HCT116 (cell line): ENCODE measurements at regions not wholly inside any gene's neighbourhood (a gene's known extent, or its start where the extent isn't known, plus 50 kb on each side); places are given as distances from the start of the nearest gene placed in this dataset.

Experiments used
- ATAC-seq: fragments of 200-7000 bp; cut with Tn5 transposase; 2 replicates; pipeline ENCODE4 v1.9.1; 2020; ENCODE audit warnings: mild to moderate bottlenecking, moderate library complexity
- BruUV-seq: library from RNA; stranded (reverse); fragments of 400-500 nt; replicated peaks from 2 replicates; lab custom pipeline; 2021; lab: Mats Ljungman, UMichigan
- CTCF ChIA-PET: fragments of 300-600 bp; sonication (Branson Sonifier 250); formaldehyde crosslinking; loops from one replicate; lab custom pipeline; 2021; ENCODE audit warnings: antibody characterized with exemption; lab: Charles Lee
- POLR2A ChIA-PET: fragments of 300-600, 350-600 bp; sonication (Branson Sonifier 250); formaldehyde crosslinking; loops from one replicate; lab custom pipeline; 2021; ENCODE audit warnings: antibody characterized with exemption; lab: Charles Lee
- RAD21 ChIA-PET, 2 experiments: fragments of 300-600 bp; sonication (Branson Sonifier 250); formaldehyde crosslinking; loops; one replicate each; lab custom pipeline; 2023; ENCODE audit warnings: low total read pairs in 2 of 2; ENCODE audit not compliant: uncharacterized antibody in 2 of 2, unreplicated experiment in 2 of 2, low non-redundant PET in 1 of 2; lab: Charles Lee
- DNase-seq: peaks from one replicate; pipeline ENCODE4 v3.0.0-alpha.2; 2010; ENCODE audit warnings: low read depth, low spot score
- H2AFZ ChIP-seq: fragments of 200-600 bp; shearing (Covaris generic), sonication (generic); 2 replicates; pipeline ENCODE4 v1.6.1; 2017; ENCODE audit warnings: low read depth, mixed run types, mixed read lengths, antibody characterized with exemption, low read length; ENCODE audit not compliant: poor library complexity, severe bottlenecking
- H3K27ac ChIP-seq: 2 replicates; pipeline ENCODE4 v1.5.1; 2012; ENCODE audit warnings: low read depth, low read length
- H3K27me3 ChIP-seq: fragments of 200-600 bp; sonication (generic); 2 replicates; pipeline ENCODE4 v1.6.1; 2016; ENCODE audit warnings: mixed run types, low read length, mixed read lengths; ENCODE audit not compliant: insufficient read depth
- H3K36me3 ChIP-seq, 2 experiments: fragments of 200-500 bp in 1 of 2; fragments of 200-600 bp in 1 of 2; sonication (Bioruptor generic) in 1 of 2; sonication (generic) in 1 of 2; 2 replicates each; pipeline versions ENCODE4 v1.5.1 to v1.6.1; 2014 to 2016; ENCODE audit warnings: low read length in 2 of 2, inconsistent platforms in 1 of 2, mixed read lengths in 1 of 2, mixed run types in 1 of 2; ENCODE audit not compliant: insufficient read depth in 2 of 2, control insufficient read depth in 1 of 2
- H3K4me1 ChIP-seq, 2 experiments: fragments of 200-600 bp in 1 of 2; sonication (generic) in 1 of 2; 2 replicates each; pipeline versions ENCODE4 v1.5.1 to v1.6.1; 2012 to 2017; ENCODE audit warnings: low read length in 2 of 2, inconsistent platforms in 1 of 2, mild to moderate bottlenecking in 1 of 2, mixed read lengths in 1 of 2, mixed run types in 1 of 2, moderate library complexity in 1 of 2; ENCODE audit not compliant: insufficient read depth in 2 of 2, control insufficient read depth in 1 of 2
- H3K4me2 ChIP-seq: fragments of 200-600 bp; sonication (generic); 2 replicates; pipeline ENCODE4 v1.6.1; 2017; ENCODE audit warnings: mixed run types, low read length, mixed read lengths
- H3K4me3 ChIP-seq, 2 experiments: fragments of 200-600 bp in 1 of 2; sonication (generic) in 1 of 2; replicated peaks in 1 of 2; 2 replicates each; pipeline ENCODE4 v1.5.1; 2011 to 2016; ENCODE audit warnings: low read length in 2 of 2, control low read depth in 1 of 2, low read depth in 1 of 2, mild to moderate bottlenecking in 1 of 2, mixed read lengths in 1 of 2, mixed run types in 1 of 2
- H3K79me2 ChIP-seq: fragments of 200-600 bp; sonication (generic); 2 replicates; pipeline ENCODE4 v1.6.1; 2017; ENCODE audit warnings: mild to moderate bottlenecking, mixed run types, low read length, moderate library complexity, mixed read lengths; ENCODE audit not compliant: insufficient read depth
- H3K9ac ChIP-seq: fragments of 200-600 bp; sonication (generic); 2 replicates; pipeline ENCODE4 v1.6.1; 2016; ENCODE audit warnings: low read length, mixed read lengths
- H3K9me2 ChIP-seq: fragments of 200-600 bp; sonication (generic), shearing (Covaris generic); 2 replicates; pipeline ENCODE4 v1.6.1; 2017; ENCODE audit warnings: mixed run types, mild to moderate bottlenecking, moderate library complexity; ENCODE audit not compliant: insufficient read depth
- H3K9me3 ChIP-seq, 2 experiments: fragments of 200-500 bp in 1 of 2; fragments of 200-600 bp in 1 of 2; sonication (Bioruptor generic) in 1 of 2; sonication (generic) in 1 of 2; 2 replicates each; pipeline ENCODE4 v1.6.1; 2014 to 2017; ENCODE audit warnings: low read length in 2 of 2, mixed read lengths in 2 of 2, inconsistent platforms in 1 of 2, low read depth in 1 of 2, mild to moderate bottlenecking in 1 of 2, mixed run types in 1 of 2, moderate library complexity in 1 of 2; ENCODE audit not compliant: control insufficient read depth in 1 of 2, insufficient read depth in 1 of 2
- H4K20me1 ChIP-seq: fragments of 200-600 bp; sonication (generic), shearing (Covaris generic); 2 replicates; pipeline ENCODE4 v1.6.1; 2017; ENCODE audit warnings: mixed run types, mild to moderate bottlenecking, moderate library complexity; ENCODE audit not compliant: insufficient read depth
- ATF3 ChIP-seq: IDR thresholded peaks from 2 replicates; pipeline ENCODE4 v1.6.1; 2012
- EZH2 ChIP-seq: fragments of 200-600 bp; sonication (generic); IDR thresholded peaks from 2 replicates; pipeline ENCODE4 v1.6.1; 2017; ENCODE audit warnings: antibody characterized with exemption, mixed run types
- EZH2phosphoT487 ChIP-seq: fragments of 200-600 bp; IDR thresholded peaks from 2 replicates; pipeline ENCODE4 v1.6.1; 2018; ENCODE audit warnings: antibody characterized with exemption, borderline replicate concordance
- FOSL1 ChIP-seq: IDR thresholded peaks from 2 replicates; pipeline ENCODE4 v1.6.1; 2012; ENCODE audit warnings: low read depth
- JUND ChIP-seq: IDR thresholded peaks from 2 replicates; pipeline ENCODE4 v1.6.1; 2012
- POLR2A ChIP-seq: IDR thresholded peaks from 2 replicates; pipeline ENCODE4 v1.7.0; 2011; ENCODE audit warnings: borderline replicate concordance; ENCODE audit not compliant: insufficient read depth, insufficient read length; ENCODE audit errors: extremely low read depth
- RAD21 ChIP-seq: IDR thresholded peaks from 2 replicates; pipeline ENCODE4 v1.6.1; 2012; ENCODE audit warnings: low read depth, mild to moderate bottlenecking
- REST ChIP-seq: IDR thresholded peaks from 2 replicates; pipeline ENCODE4 v1.6.1; 2012; ENCODE audit warnings: low read depth
- SIN3A ChIP-seq: IDR thresholded peaks from 2 replicates; pipeline ENCODE4 v1.6.1; 2012; ENCODE audit warnings: low read depth
- SRF ChIP-seq: IDR thresholded peaks from 2 replicates; pipeline ENCODE4 v1.6.1; 2012; ENCODE audit warnings: low read depth
- TCF7L2 ChIP-seq: IDR thresholded peaks from 2 replicates; pipeline ENCODE4 v1.7.0; 2011; ENCODE audit warnings: borderline replicate concordance, inconsistent platforms; ENCODE audit not compliant: insufficient read depth, insufficient read length; ENCODE audit errors: extremely low read depth
- ZNF274 ChIP-seq: fragments of 200-500 bp; sonication (Bioruptor generic); IDR thresholded peaks from 2 replicates; pipeline ENCODE4 v1.6.1; 2014; ENCODE audit warnings: mild to moderate bottlenecking, low read depth, low read length, inconsistent platforms
- intact Hi-C: fragments of 100-400 bp; cut with micrococcal nuclease; formaldehyde crosslinking; loops from 2 replicates; pipeline ENCODE4 v1.10.0; 2022
- TF ChIP-seq, protein P1 (sequence below): IDR thresholded peaks from 2 replicates; pipeline ENCODE4 v1.6.1; 2012
- TF ChIP-seq, protein P2 (sequence below): IDR thresholded peaks from 2 replicates; pipeline ENCODE4 v1.6.1; 2011; ENCODE audit warnings: mild to moderate bottlenecking, low read length, moderate library complexity; ENCODE audit not compliant: insufficient replicate concordance; ENCODE audit errors: extremely low read depth

DNA sequence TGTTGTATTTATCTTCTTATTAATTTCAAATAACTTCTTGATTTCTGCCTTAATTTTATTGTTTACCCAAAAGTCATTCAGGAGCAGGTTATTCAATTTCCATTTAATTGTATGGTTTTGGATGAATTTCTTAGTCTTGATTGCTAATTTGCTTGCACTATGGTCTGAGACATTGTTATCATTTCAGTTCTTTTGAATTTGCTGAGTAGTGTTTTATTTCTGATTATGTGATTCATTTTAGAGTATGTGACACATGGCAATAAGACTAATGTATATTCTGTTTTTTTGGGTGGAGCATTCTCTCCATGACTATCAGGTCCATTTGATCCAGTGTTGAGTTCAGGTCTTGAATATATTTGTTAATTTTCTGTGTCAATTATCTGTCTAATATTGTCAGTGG, 236.7 kb downstream of the EDA2R start:
- Histone ChIP-seq H3K9ac (no peak overlapping the region), H3K4me3 (no peak overlapping the region), H3K9me2 (no peaks in the 10 kb centered on the region), H4K20me1 (no peaks in the 10 kb centered on the region), H2AFZ (no peak overlapping the region), H3K4me2 (no peak overlapping the region), H3K36me3 (no peaks in the 10 kb centered on the region), H3K79me2 (no peaks in the 10 kb centered on the region), H3K4me1 (no peaks in the 10 kb centered on the region), H3K9me3 (no peaks in the 10 kb centered on the region), H3K27me3 (no peaks in the 10 kb centered on the region), H3K27ac (no peak overlapping the region)
- ATAC-seq (no peak), DNase-seq (no peak)
- no TSS peak for BruUV-seq
- TF ChIP-seq POLR2A (no peak), FOSL1 (no peak), EZH2phosphoT487 (no peak), ATF3 (no peak), SIN3A (no peak), SRF (no peak), REST (no peak), RAD21 (no peak), EZH2 (no peak), ZNF274 (no peak), JUND (no peak), TCF7L2 (no peak)
- TF ChIP-seq, protein P1, sequence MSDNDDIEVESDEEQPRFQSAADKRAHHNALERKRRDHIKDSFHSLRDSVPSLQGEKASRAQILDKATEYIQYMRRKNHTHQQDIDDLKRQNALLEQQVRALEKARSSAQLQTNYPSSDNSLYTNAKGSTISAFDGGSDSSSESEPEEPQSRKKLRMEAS = no peak
- TF ChIP-seq, protein P2, sequence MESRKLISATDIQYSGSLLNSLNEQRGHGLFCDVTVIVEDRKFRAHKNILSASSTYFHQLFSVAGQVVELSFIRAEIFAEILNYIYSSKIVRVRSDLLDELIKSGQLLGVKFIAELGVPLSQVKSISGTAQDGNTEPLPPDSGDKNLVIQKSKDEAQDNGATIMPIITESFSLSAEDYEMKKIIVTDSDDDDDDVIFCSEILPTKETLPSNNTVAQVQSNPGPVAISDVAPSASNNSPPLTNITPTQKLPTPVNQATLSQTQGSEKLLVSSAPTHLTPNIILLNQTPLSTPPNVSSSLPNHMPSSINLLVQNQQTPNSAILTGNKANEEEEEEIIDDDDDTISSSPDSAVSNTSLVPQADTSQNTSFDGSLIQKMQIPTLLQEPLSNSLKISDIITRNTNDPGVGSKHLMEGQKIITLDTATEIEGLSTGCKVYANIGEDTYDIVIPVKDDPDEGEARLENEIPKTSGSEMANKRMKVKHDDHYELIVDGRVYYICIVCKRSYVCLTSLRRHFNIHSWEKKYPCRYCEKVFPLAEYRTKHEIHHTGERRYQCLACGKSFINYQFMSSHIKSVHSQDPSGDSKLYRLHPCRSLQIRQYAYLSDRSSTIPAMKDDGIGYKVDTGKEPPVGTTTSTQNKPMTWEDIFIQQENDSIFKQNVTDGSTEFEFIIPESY = no peak
- intact Hi-C loops = no loop called here
- ChIA-PET RAD21 (no interaction called here), CTCF (no interaction called here), POLR2A (no interaction called here)
